Stomach (tissue), 4 donors: ENCODE measurements at regions not wholly inside any gene's neighbourhood (a gene's known extent, or its start where the extent isn't known, plus 50 kb on each side); places are given as distances from the start of the nearest gene placed in this dataset.

Experiments
- CTCF ChIP-seq, 7 experiments: fragments of 450-650 bp in 4 of 7; fragments of 200-600 bp in 3 of 7; sonication (generic) in 3 of 7; IDR thresholded peaks; one replicate each; pipeline ENCODE4 v1.5.1; 2016 to 2019; ENCODE audit warnings: antibody characterized with exemption in 7 of 7, control low read depth in 2 of 7, mild to moderate bottlenecking in 1 of 7
- POLR2A ChIP-seq, 4 donors: fragments of 450-650 bp; IDR thresholded peaks; one replicate each; pipeline ENCODE4 v1.6.1; 2016; ENCODE audit warnings: antibody characterized with exemption in 4 of 4, control low read depth in 2 of 4, mild to moderate bottlenecking in 1 of 4, moderate library complexity in 1 of 4

GRCh38 chr2:147182260-147182659, 662.6 kb upstream of the ACVR2A start:
- TF ChIP-seq POLR2A (IDR thresholded peaks at IDR 0.05) (no peak), CTCF (IDR thresholded peaks at IDR 0.05) (no peak)
